ENCODE measurements at regions not wholly inside any gene's neighbourhood (a gene's known extent, or its start where the extent isn't known, plus 50 kb on each side); places are given as distances from the start of the nearest gene placed in this dataset.

- TF ChIP-seq, protein P1, sequence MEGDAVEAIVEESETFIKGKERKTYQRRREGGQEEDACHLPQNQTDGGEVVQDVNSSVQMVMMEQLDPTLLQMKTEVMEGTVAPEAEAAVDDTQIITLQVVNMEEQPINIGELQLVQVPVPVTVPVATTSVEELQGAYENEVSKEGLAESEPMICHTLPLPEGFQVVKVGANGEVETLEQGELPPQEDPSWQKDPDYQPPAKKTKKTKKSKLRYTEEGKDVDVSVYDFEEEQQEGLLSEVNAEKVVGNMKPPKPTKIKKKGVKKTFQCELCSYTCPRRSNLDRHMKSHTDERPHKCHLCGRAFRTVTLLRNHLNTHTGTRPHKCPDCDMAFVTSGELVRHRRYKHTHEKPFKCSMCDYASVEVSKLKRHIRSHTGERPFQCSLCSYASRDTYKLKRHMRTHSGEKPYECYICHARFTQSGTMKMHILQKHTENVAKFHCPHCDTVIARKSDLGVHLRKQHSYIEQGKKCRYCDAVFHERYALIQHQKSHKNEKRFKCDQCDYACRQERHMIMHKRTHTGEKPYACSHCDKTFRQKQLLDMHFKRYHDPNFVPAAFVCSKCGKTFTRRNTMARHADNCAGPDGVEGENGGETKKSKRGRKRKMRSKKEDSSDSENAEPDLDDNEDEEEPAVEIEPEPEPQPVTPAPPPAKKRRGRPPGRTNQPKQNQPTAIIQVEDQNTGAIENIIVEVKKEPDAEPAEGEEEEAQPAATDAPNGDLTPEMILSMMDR (IDR thresholded peaks at IDR 0.05; ENCODE audit: low read length) = no peak
- no peak for TF ChIP-seq EZH2 (IDR thresholded peaks at IDR 0.05; ENCODE audit: borderline replicate concordance, low read length)
Measured at GRCh38 chr3:124563376-124563775, 166.9 kb upstream of the UMPS start.
